CD4-positive, alpha-beta T cell treated with Interleukin-15 for 4 hours (primary cell): ENCODE measurements at regions not wholly inside any gene's neighbourhood (a gene's known extent, or its start where the extent isn't known, plus 50 kb on each side); places are given as distances from the start of the nearest gene placed in this dataset.
"Not testable (repeated sequence)": the region's sequence is repeated elsewhere in the genome, so short reads cannot be mapped to it uniquely, and the experiment has no call there.

Experiments used
- DNase-seq: peaks from one replicate; pipeline ENCODE4 v3.0.0-alpha.2; 2020; ENCODE audit warnings: low spot score

- DNase-seq: not testable (repeated sequence)
These were observed 461.0 kb downstream of the RPIA start for GRCh38 chr2:89152501-89152900.

- not testable (repeated sequence) for DNase-seq
These were observed 461.7 kb downstream of the RPIA start for GRCh38 chr2:89153210-89153609.

- not testable (repeated sequence) for DNase-seq
These were observed 462.8 kb downstream of the RPIA start for GRCh38 chr2:89154247-89154682.

GRCh38 chr2:89160306-89160705, 468.8 kb downstream of the RPIA start:
- DNase-seq: not testable (repeated sequence)

GRCh38 chr2:89161626-89162025, 470.2 kb downstream of the RPIA start:
- DNase-seq: not testable (repeated sequence)

GRCh38 chr2:89170506-89171173, 479.2 kb downstream of the RPIA start:
- not testable (repeated sequence) for DNase-seq

GRCh38 chr2:89171174-89171519, 479.7 kb downstream of the RPIA start:
- not testable (repeated sequence) for DNase-seq

GRCh38 chr2:89177004-89177403, 485.5 kb downstream of the RPIA start:
- DNase-seq: not testable (repeated sequence)

GRCh38 chr2:89182221-89182620, 490.7 kb downstream of the RPIA start:
- not testable (repeated sequence) for DNase-seq

- not testable (repeated sequence) for DNase-seq
These were observed 493.3 kb downstream of the RPIA start for GRCh38 chr2:89184746-89185145.

GRCh38 chr2:89195636-89196251, 504.3 kb downstream of the RPIA start:
- DNase-seq: not testable (repeated sequence)

- not testable (repeated sequence) for DNase-seq
These were observed 505.2 kb downstream of the RPIA start for GRCh38 chr2:89196719-89197118.

- not testable (repeated sequence) for DNase-seq
These were observed 506.6 kb downstream of the RPIA start for GRCh38 chr2:89198026-89198425.

GRCh38 chr2:89199453-89200246, 508.2 kb downstream of the RPIA start:
- not testable (repeated sequence) for DNase-seq

- DNase-seq: not testable (repeated sequence)
These were observed 508.7 kb downstream of the RPIA start for GRCh38 chr2:89200247-89200527.

- DNase-seq: not testable (repeated sequence)
These were observed 511.0 kb downstream of the RPIA start for GRCh38 chr2:89202518-89202917.

GRCh38 chr2:89205153-89205552, 513.7 kb downstream of the RPIA start:
- DNase-seq: peak; percentile 6

- DNase-seq: not testable (repeated sequence)
These were observed 516.9 kb downstream of the RPIA start for GRCh38 chr2:89208144-89208932.

GRCh38 chr2:89213151-89213550, 521.7 kb downstream of the RPIA start:
- not testable (repeated sequence) for DNase-seq

- DNase-seq: not testable (repeated sequence)
These were observed 522.3 kb downstream of the RPIA start for GRCh38 chr2:89213811-89214210.

- DNase-seq: not testable (repeated sequence)
These were observed 530.0 kb downstream of the RPIA start for GRCh38 chr2:89221474-89221873.

- DNase-seq: not testable (repeated sequence)
These were observed 530.7 kb downstream of the RPIA start for GRCh38 chr2:89222063-89222732.
